ENCODE measurements at regions not wholly inside any gene's neighbourhood (a gene's known extent, or its start where the extent isn't known, plus 50 kb on each side); places are given as distances from the start of the nearest gene placed in this dataset.
"Not testable (repeated sequence)": the region's sequence is repeated elsewhere in the genome, so short reads cannot be mapped to it uniquely, and the experiment has no call there.

- Histone ChIP-seq H3K4me1 (no peaks in the 10 kb centered on the region), H3K9me3 (replicated peaks) (no peaks in the 10 kb centered on the region), H3K27ac (replicated peaks) (no peak overlapping the region), H3K27me3 (ENCODE audit: low read depth) (peaks cover 30% of the 10 kb centered on the region), H3K4me3 (no peak overlapping the region), H3K36me3 (no peaks in the 10 kb centered on the region)
- no peak for DNase-seq
- intact Hi-C loops (cut with micrococcal nuclease): no loop called here
- TF ChIP-seq, protein P1, sequence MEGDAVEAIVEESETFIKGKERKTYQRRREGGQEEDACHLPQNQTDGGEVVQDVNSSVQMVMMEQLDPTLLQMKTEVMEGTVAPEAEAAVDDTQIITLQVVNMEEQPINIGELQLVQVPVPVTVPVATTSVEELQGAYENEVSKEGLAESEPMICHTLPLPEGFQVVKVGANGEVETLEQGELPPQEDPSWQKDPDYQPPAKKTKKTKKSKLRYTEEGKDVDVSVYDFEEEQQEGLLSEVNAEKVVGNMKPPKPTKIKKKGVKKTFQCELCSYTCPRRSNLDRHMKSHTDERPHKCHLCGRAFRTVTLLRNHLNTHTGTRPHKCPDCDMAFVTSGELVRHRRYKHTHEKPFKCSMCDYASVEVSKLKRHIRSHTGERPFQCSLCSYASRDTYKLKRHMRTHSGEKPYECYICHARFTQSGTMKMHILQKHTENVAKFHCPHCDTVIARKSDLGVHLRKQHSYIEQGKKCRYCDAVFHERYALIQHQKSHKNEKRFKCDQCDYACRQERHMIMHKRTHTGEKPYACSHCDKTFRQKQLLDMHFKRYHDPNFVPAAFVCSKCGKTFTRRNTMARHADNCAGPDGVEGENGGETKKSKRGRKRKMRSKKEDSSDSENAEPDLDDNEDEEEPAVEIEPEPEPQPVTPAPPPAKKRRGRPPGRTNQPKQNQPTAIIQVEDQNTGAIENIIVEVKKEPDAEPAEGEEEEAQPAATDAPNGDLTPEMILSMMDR (IDR thresholded peaks at IDR 0.05; ENCODE audit: borderline replicate concordance): no peak
These were observed 205.2 kb upstream of the MOCS1 start for GRCh38 chr6:40139447-40139846.

GRCh38 chr6:40138273-40138720, 204.0 kb upstream of the MOCS1 start:
- Histone ChIP-seq H3K4me3 (no peak overlapping the region), H3K27ac (replicated peaks) (no peak overlapping the region), H3K4me1 (no peaks in the 10 kb centered on the region), H3K36me3 (no peaks in the 10 kb centered on the region), H3K9me3 (replicated peaks) (no peaks in the 10 kb centered on the region), H3K27me3 (ENCODE audit: low read depth) (peaks cover 21% of the 10 kb centered on the region)
- intact Hi-C loops (cut with micrococcal nuclease): no loop called here
- no peak for DNase-seq
- TF ChIP-seq, protein P1 (IDR thresholded peaks at IDR 0.05; ENCODE audit: borderline replicate concordance): no peak

DNA sequence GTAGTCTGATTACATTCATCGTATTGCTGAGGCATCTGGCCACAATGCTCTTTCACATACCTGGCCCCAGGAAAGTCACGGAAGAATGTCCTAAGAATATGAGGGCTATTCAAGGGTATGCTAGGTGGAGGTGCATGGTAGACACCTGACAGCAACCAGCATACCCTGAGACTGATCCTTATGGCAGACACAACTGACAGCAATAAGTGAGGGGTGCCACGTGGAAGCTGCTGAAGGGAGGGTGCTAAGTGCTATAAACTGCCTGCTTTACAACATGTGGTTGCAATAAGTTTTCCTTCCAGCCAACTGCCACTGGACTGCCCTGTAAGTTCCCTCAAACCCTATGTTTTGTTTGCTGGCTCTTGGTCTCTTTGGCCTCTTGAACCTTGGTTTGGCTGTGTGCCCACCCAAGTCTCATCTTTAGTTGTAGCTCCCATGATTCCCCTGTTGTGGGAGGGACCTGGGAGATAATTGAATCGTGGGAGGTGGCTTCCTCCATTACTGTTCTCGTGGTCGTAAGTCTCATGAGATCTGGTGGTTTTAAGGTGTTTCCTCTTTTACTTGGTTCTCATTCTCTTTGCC, 201.3 kb upstream of the MOCS1 start:
- Histone ChIP-seq H3K9me3 (replicated peaks) (no peaks in the 10 kb centered on the region), H3K4me3 (no peak overlapping the region), H3K36me3 (no peaks in the 10 kb centered on the region), H3K4me1 (no peaks in the 10 kb centered on the region), H3K27me3 (ENCODE audit: low read depth) (peaks cover 15% of the 10 kb centered on the region), H3K27ac (replicated peaks) (no peak overlapping the region)
- TF ChIP-seq, protein P1 (IDR thresholded peaks at IDR 0.05; ENCODE audit: borderline replicate concordance): no peak
- DNase-seq: no peak
- intact Hi-C loops (cut with micrococcal nuclease): no loop called here

GRCh38 chr6:40133981-40134380, 199.7 kb upstream of the MOCS1 start:
- intact Hi-C loops (cut with micrococcal nuclease): not testable (repeated sequence)

GRCh38 chr6:40131675-40132074, 197.4 kb upstream of the MOCS1 start:
- Histone ChIP-seq H3K27ac (replicated peaks) (no peak overlapping the region), H3K27me3 (ENCODE audit: low read depth) (peaks cover 12% of the 10 kb centered on the region), H3K4me1 (no peaks in the 10 kb centered on the region), H3K36me3 (no peaks in the 10 kb centered on the region), H3K4me3 (no peak overlapping the region), H3K9me3 (replicated peaks) (no peaks in the 10 kb centered on the region)
- DNase-seq: no peak
- intact Hi-C loops (cut with micrococcal nuclease): no loop called here
- TF ChIP-seq, protein P1 (IDR thresholded peaks at IDR 0.05; ENCODE audit: borderline replicate concordance): no peak

More at GRCh38 chr6:40133981-40134380, 199.7 kb upstream of the MOCS1 start:
- not testable (repeated sequence) for DNase-seq; H3K4me3 ChIP-seq; H3K36me3 ChIP-seq; H3K9me3 ChIP-seq (replicated peaks); H3K4me1 ChIP-seq; H3K27ac ChIP-seq (replicated peaks)
- peaks cover 17% of the 10 kb centered on the region for H3K27me3 ChIP-seq (ENCODE audit: low read depth)

DNA sequence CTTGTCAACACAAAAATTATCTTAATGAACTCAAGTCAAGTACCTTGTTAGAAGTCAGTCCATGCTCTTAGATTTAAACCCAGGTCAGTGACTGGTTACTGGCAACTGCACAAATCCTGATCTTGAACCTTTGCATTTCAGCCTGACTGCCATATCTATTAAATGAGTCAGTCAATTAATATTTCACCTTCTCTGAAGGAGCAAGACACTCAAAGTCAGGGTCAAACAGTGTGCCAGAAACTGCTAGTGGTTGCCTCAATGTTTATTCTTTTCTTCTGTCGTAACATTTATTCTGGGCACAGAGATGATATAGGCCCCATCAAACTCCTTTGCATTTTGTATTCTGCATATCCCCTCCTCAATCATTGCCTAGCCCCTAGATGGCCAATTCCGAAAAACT, 193.9 kb upstream of the MOCS1 start:
- Histone ChIP-seq H3K27me3 (ENCODE audit: low read depth) (peaks cover 12% of the 10 kb centered on the region), H3K9me3 (replicated peaks) (no peaks in the 10 kb centered on the region), H3K4me3 (no peak overlapping the region), H3K36me3 (no peaks in the 10 kb centered on the region), H3K27ac (replicated peaks) (no peak overlapping the region), H3K4me1 (no peaks in the 10 kb centered on the region)
- no peak for DNase-seq
- TF ChIP-seq, protein P1 (IDR thresholded peaks at IDR 0.05; ENCODE audit: borderline replicate concordance): no peak
- intact Hi-C loops (cut with micrococcal nuclease): no loop called here

Data from left ventricle myocardium inferior (tissue), 1 donor.